ENCODE measurements at regions not wholly inside any gene's neighbourhood (a gene's known extent, or its start where the extent isn't known, plus 50 kb on each side); places are given as distances from the start of the nearest gene placed in this dataset.

DNA sequence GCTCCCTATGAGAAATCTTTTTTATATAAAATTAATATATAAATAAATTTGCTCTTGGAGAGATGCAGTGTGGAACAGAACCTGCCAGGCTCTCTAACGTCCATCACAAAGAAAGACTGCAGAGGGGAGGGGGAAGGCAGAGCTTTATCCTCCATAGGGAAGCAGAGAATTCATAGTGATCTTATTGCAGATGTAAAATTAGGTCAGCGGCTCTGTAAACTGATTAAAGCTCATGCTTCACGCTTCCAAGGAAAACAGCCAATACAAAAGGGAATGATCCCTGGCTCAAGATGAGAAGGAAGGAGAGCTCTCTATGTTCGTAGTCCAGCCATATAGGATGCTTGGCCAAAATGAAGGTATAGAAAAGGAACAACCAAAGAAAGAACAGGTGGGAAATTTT, 532.3 kb upstream of the PSMD7 start:
- H3K79me1 ChIP-seq (ENCODE audit: low read depth, low read length) = no peaks in the 10 kb centered on the region
- H3K4me1 ChIP-seq (replicated peaks in 1 of 4; ENCODE audit: control insufficient read depth in 3 of 4, insufficient read depth in 4 of 4, low read length in 3 of 4) = no peaks in the 10 kb centered on the region
- ChIA-PET CTCF (ENCODE audit: partially characterized antibody) (interaction anchor here (0.7 to 1.1 kb wide), 5 partner anchors 18 to 192 kb away, joined by 3 to 4 read pairs (median 3); no protein-coding TSS in a partner anchor), POLR2A (ENCODE audit: partially characterized antibody) (no interaction called here)
- H2AK5ac ChIP-seq (ENCODE audit: low read depth, low read length) = no peak overlapping the region
- no peak overlapping the region for H2BK120ac ChIP-seq (replicated peaks; ENCODE audit: low read depth, low read length)
- H3K4ac ChIP-seq (replicated peaks; ENCODE audit: insufficient read length, low read depth, low read length) = no peak overlapping the region
- no peak overlapping the region for H2BK15ac ChIP-seq (ENCODE audit: low read length)
- H3K4me3 ChIP-seq (ENCODE audit: extremely low read depth in 1 of 4, insufficient read depth in 2 of 4, low read depth in 3 of 4, low read length in 4 of 4) = no peak overlapping the region
- no peaks in the 10 kb centered on the region for H3K36me3 ChIP-seq (ENCODE audit: control insufficient read depth in 2 of 4, insufficient read depth in 4 of 4, low read length in 3 of 4)
- no peak overlapping the region for H2BK5ac ChIP-seq (ENCODE audit: low read depth, low read length)
- H3K56ac ChIP-seq (replicated peaks; ENCODE audit: insufficient read length, low read depth, low read length) = no peak overlapping the region
- no peaks in the 10 kb centered on the region for H4K20me1 ChIP-seq (replicated peaks in 1 of 2; ENCODE audit: control insufficient read depth in 1 of 2, insufficient read depth in 2 of 2, low read length in 2 of 2)
- no peaks in the 10 kb centered on the region for H3K27me3 ChIP-seq (replicated peaks in 1 of 4; ENCODE audit: control insufficient read depth in 3 of 4, extremely low read depth in 1 of 4, insufficient read depth in 3 of 4, low read length in 3 of 4)
- H3K27ac ChIP-seq (ENCODE audit: low read depth, low read length) = no peak overlapping the region
- H4K5ac ChIP-seq (ENCODE audit: insufficient read length, low read depth, low read length) = no peak overlapping the region
- no peak overlapping the region for H4K91ac ChIP-seq (replicated peaks; ENCODE audit: insufficient read length, low read length)
- H3K18ac ChIP-seq (ENCODE audit: extremely low read depth, low read length) = no peak overlapping the region
- H3K14ac ChIP-seq (ENCODE audit: insufficient read length) = no peak overlapping the region
- no peak overlapping the region for H2BK12ac ChIP-seq (ENCODE audit: low read depth, low read length)
- H4K8ac ChIP-seq (ENCODE audit: extremely low read depth, insufficient read depth, low read length) = no peak overlapping the region
- no peak overlapping the region for H2AFZ ChIP-seq (ENCODE audit: low read length)
- H3K79me2 ChIP-seq (ENCODE audit: control insufficient read depth in 1 of 2, insufficient read depth in 2 of 2, low read length in 2 of 2) = no peaks in the 10 kb centered on the region
- H3K9me3 ChIP-seq (ENCODE audit: insufficient read depth in 2 of 2, low read depth in 1 of 2, low read length in 1 of 2) = peaks cover 0 to 4% of the 10 kb centered on the region in 2 experiments; a peak in 2 of 4 replicates
- H3K4me2 ChIP-seq (ENCODE audit: insufficient read depth in 1 of 2, low read depth in 2 of 2, low read length in 2 of 2) = no peak overlapping the region
- no peak overlapping the region for H3K23ac ChIP-seq (ENCODE audit: insufficient read length)
- H3K23me2 ChIP-seq (ENCODE audit: low read depth, low read length) = no peaks in the 10 kb centered on the region
- DNase-seq (ENCODE audit: low read depth in 1 of 2, low spot score in 2 of 2) (no peak), FAIRE-seq (no peak)
- 89% methylated on average over 4 of the region's 4 CpGs; no CpG with 5 or more reads in 1 of the 2 experiments for WGBS, 2 experiments (ENCODE audit: extremely low coverage in 1 of 2, insufficient coverage in 1 of 2, insufficient read length in 1 of 2, insufficient replicate concordance in 2 of 2, low coverage in 1 of 2, low lambda C conversion rate in 2 of 2, missing lambda C conversion rate in 1 of 2)
- no peak overlapping the region for H2BK20ac ChIP-seq (ENCODE audit: low read length)
- no peak overlapping the region for H3K9ac ChIP-seq (replicated peaks in 1 of 4; ENCODE audit: extremely low read depth in 1 of 4, low read depth in 3 of 4, low read length in 3 of 4)
- TF ChIP-seq TAF1 (IDR thresholded peaks at IDR 0.05; ENCODE audit: low read depth, low read length) = no peak
- TF ChIP-seq CTCF (IDR thresholded peaks at IDR 0.05; ENCODE audit: control extremely low read depth in 1 of 3, insufficient read depth in 1 of 3, low read depth in 1 of 3, low read length in 3 of 3) = no peak
- no peak for TF ChIP-seq MAFK (IDR thresholded peaks at IDR 0.05; ENCODE audit: low read depth, low read length)
- no peak for TF ChIP-seq GTF2F1 (IDR thresholded peaks at IDR 0.05; ENCODE audit: borderline replicate concordance, low read depth, low read length)
- TF ChIP-seq TAF7 (optimal IDR thresholded peaks at IDR 0.05; ENCODE audit: borderline replicate concordance, low read depth, low read length) = no peak
- no peak for TF ChIP-seq SIRT6 (IDR thresholded peaks at IDR 0.05; ENCODE audit: low read length)
- TF ChIP-seq EGR1 (IDR thresholded peaks at IDR 0.05; ENCODE audit: borderline replicate concordance, low read depth, low read length) = no peak
- no peak for TF ChIP-seq JUND (IDR thresholded peaks at IDR 0.05; ENCODE audit: low read length)
- TF ChIP-seq, protein P1, sequence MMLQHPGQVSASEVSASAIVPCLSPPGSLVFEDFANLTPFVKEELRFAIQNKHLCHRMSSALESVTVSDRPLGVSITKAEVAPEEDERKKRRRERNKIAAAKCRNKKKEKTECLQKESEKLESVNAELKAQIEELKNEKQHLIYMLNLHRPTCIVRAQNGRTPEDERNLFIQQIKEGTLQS (IDR thresholded peaks at IDR 0.05; ENCODE audit: insufficient read depth, low read depth, low read length) = no peak
- no peak for TF ChIP-seq RFX5 (IDR thresholded peaks at IDR 0.05; ENCODE audit: borderline replicate concordance, low read depth, low read length)
- TF ChIP-seq, protein P2, sequence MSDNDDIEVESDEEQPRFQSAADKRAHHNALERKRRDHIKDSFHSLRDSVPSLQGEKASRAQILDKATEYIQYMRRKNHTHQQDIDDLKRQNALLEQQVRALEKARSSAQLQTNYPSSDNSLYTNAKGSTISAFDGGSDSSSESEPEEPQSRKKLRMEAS (IDR thresholded peaks at IDR 0.05) = no peak
- TF ChIP-seq SUZ12 (IDR thresholded peaks at IDR 0.05; ENCODE audit: low read length) = no peak

Data from H1 (cell line).